Right lobe of liver (tissue), 6 donors: ENCODE measurements at regions not wholly inside any gene's neighbourhood (a gene's known extent, or its start where the extent isn't known, plus 50 kb on each side); places are given as distances from the start of the nearest gene placed in this dataset.

Experiments
- ATAC-seq, 4 donors: fragments of 200-7000 bp; cut with Tn5 transposase; one replicate each; pipeline ENCODE4 v1.9.1; 2020; ENCODE audit warnings: mild to moderate bottlenecking in 4 of 4, moderate library complexity in 4 of 4
- DNase-seq, 3 donors: peaks; one replicate each; pipeline ENCODE4 v3.0.0-alpha.2; 2020
- H3K27ac ChIP-seq, 3 donors: fragments of 200-600 bp; one replicate each; pipeline ENCODE4 v1.8.0; 2022
- H3K27me3 ChIP-seq, 2 donors: fragments of 200-600 bp; one replicate each; pipeline ENCODE4 v1.8.0; 2022
- H3K36me3 ChIP-seq, 4 donors: fragments of 200-600 bp; sonication (generic) in 1 of 4; one replicate each; pipeline versions ENCODE4 v1.5.1 to v1.8.0; 2017 to 2022; ENCODE audit warnings: control low read depth in 1 of 4
- H3K4me1 ChIP-seq, 4 donors: fragments of 200-600 bp; sonication (generic) in 1 of 4; one replicate each; pipeline versions ENCODE4 v1.5.1 to v1.8.0; 2017 to 2022; ENCODE audit warnings: control low read depth in 1 of 4
- H3K4me3 ChIP-seq, 3 donors: fragments of 200-600 bp; one replicate each; pipeline ENCODE4 v1.8.0; 2022
- H3K9me3 ChIP-seq, 4 donors: fragments of 200-600 bp; sonication (generic) in 1 of 4; one replicate each; pipeline versions ENCODE4 v1.5.1 to v1.8.0; 2017 to 2022; ENCODE audit warnings: control low read depth in 1 of 4
- POLR2A ChIP-seq: fragments of 450-650 bp; IDR thresholded peaks from one replicate; pipeline ENCODE4 v1.6.1; 2017; ENCODE audit warnings: antibody characterized with exemption, mild to moderate bottlenecking
- WGBS: methylation state at CpG from one replicate; pipeline ENCODE4 v1.1.6; 2018; ENCODE audit warnings: low coverage, low lambda C conversion rate; ENCODE audit not compliant: insufficient coverage; ENCODE audit errors: missing lambda C conversion rate; 5-methylcytosine and 5-hydroxymethylcytosine counted together
- intact Hi-C, 2 donors: fragments of 100-400 bp; cut with DNase I; formaldehyde crosslinking; loops; one replicate each; pipeline versions ENCODE4 v1.11.2 to v1.14.1; 2022
- TF ChIP-seq, protein P1 (sequence below), 4 donors: fragments of 200-600 bp in 3 of 4; fragments of 450-650 bp in 1 of 4; IDR thresholded peaks; one replicate each; pipeline versions ENCODE4 v1.5.1 to v1.8.0; 2016 to 2022; ENCODE audit warnings: antibody characterized with exemption in 4 of 4, mild to moderate bottlenecking in 2 of 4
- donor health status: DM: no; HTN: yes; CAD: no.
- donor health status: DM: no; HTN: no; CAD: no.
- donor health status: DM: no; HTN: no; CAD: no.
- donor health status: DM: no; HTN: yes; CAD: no.
- donor health status: DM: no; HTN: yes; CAD: no.

DNA sequence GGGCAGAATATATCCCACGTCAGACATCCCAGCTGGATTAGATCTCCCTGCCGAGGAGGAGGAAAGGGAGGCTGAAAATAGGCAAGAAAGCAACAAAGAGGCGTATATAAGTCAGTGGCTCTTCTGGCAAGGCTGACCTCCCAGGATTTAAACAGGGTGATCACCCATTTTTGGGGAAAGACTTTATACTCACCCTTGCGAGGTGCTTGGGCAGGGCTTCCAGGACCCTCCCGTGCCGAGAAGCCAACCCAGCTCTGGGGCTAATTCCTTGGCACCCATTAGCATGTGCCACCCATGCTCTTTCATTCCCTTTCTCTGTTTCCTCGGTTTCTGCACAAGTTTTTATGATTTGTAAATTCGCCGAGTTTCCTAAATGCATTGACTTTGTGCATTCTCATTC is 230.2 kb upstream of the IRX2 start:
- H3K9me3 ChIP-seq = no peaks in the 10 kb centered on the region
- H3K27ac ChIP-seq = no peak overlapping the region
- H3K4me3 ChIP-seq = no peak overlapping the region
- ATAC-seq = no peak
- no peak for DNase-seq
- no peak for TF ChIP-seq POLR2A
- TF ChIP-seq, protein P1, sequence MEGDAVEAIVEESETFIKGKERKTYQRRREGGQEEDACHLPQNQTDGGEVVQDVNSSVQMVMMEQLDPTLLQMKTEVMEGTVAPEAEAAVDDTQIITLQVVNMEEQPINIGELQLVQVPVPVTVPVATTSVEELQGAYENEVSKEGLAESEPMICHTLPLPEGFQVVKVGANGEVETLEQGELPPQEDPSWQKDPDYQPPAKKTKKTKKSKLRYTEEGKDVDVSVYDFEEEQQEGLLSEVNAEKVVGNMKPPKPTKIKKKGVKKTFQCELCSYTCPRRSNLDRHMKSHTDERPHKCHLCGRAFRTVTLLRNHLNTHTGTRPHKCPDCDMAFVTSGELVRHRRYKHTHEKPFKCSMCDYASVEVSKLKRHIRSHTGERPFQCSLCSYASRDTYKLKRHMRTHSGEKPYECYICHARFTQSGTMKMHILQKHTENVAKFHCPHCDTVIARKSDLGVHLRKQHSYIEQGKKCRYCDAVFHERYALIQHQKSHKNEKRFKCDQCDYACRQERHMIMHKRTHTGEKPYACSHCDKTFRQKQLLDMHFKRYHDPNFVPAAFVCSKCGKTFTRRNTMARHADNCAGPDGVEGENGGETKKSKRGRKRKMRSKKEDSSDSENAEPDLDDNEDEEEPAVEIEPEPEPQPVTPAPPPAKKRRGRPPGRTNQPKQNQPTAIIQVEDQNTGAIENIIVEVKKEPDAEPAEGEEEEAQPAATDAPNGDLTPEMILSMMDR (IDR thresholded peaks at IDR 0.05) = no peak
- no peaks in the 10 kb centered on the region for H3K4me1 ChIP-seq
- H3K36me3 ChIP-seq = no peaks in the 10 kb centered on the region
- H3K27me3 ChIP-seq = no peaks in the 10 kb centered on the region
- 39% methylated on average over 9 of the region's 9 CpGs for WGBS
- intact Hi-C loops = no loop called here

DNA sequence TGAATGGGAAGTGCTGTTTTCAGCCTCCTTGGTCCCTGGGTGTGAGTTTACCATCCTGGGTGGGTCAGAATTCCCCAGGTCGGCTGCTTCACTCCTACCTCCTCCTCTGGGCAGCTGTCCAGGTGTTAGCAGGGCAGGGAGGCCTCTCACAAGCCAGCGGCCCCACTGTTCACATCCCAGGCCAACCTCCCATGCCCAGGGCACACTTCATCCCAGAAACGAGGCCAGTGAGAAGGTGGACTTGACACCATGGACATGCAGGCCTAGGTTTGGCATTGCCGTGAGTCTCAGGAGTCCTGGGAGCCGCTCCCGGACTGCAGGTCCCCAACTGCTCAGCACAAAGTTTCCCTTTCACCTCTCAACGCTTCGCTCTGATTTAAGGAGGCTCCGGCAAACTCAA is 229.6 kb upstream of the IRX2 start:
- Histone ChIP-seq H3K36me3 (no peaks in the 10 kb centered on the region), H3K4me1 (no peaks in the 10 kb centered on the region), H3K9me3 (no peaks in the 10 kb centered on the region), H3K27me3 (no peaks in the 10 kb centered on the region), H3K4me3 (no peak overlapping the region), H3K27ac (no peak overlapping the region)
- intact Hi-C loops = no loop called here
- ATAC-seq = no peak
- no peak for DNase-seq
- TF ChIP-seq, protein P1 (IDR thresholded peaks at IDR 0.05) = no peak
- no peak for TF ChIP-seq POLR2A
- 63% methylated on average over 8 of the region's 9 CpGs for WGBS

DNA sequence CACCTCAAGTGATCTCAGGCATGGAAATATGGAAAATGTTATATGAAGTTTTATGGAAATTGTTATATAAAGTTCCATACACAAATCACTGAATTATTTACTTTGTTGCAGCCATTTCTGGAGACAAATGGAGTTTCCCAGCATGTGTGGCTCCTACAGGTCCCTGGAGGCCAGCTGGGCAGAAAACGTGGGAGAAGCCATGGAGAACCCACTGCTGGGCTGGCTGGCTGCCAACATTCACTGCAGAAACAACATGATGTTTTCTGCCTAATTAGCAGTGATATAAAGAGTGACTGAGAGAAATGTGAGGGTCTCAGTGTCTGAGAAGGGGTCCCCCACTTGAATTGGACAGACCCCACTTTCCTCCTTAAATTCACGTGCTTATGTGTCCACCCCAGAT is 208.8 kb upstream of the IRX2 start:
- 14% methylated on average over 2 of the region's 2 CpGs for WGBS
- no peak for TF ChIP-seq POLR2A
- TF ChIP-seq, protein P1 (IDR thresholded peaks at IDR 0.05) = no peak
- Histone ChIP-seq H3K27ac (no peak overlapping the region), H3K9me3 (no peaks in the 10 kb centered on the region), H3K27me3 (no peaks in the 10 kb centered on the region), H3K4me1 (no peaks in the 10 kb centered on the region), H3K36me3 (no peaks in the 10 kb centered on the region), H3K4me3 (no peak overlapping the region)
- DNase-seq = no peak
- ATAC-seq = no peak
- intact Hi-C loops = no loop called here

DNA sequence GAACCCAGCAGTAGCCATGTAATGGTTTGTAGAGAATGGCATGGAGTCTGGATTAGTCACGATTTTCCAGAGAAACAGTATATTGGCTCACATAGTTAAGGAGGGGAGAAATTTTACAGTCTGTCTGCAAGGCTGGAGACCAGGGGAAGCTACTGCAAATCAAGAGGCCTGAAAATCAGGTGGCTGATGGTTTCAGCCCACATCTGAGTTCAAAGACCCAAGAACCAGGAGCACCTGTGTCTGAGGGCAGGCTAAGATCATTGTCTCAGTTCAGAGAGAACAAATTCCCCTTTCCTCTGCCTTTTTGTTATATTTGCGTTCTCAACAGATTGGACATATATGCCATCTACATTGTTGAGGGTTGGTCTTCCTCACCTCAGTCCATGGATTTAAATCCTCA is 207.5 kb upstream of the IRX2 start:
- H3K36me3 ChIP-seq = no peaks in the 10 kb centered on the region
- ATAC-seq (no peak), DNase-seq (no peak)
- intact Hi-C loops = no loop called here
- H3K9me3 ChIP-seq = no peaks in the 10 kb centered on the region
- no peak overlapping the region for H3K27ac ChIP-seq
- whole genome bisulfite sequencing = 20% methylated on average over 2 of the region's 2 CpGs
- no peak overlapping the region for H3K4me3 ChIP-seq
- no peaks in the 10 kb centered on the region for H3K27me3 ChIP-seq
- H3K4me1 ChIP-seq = no peaks in the 10 kb centered on the region
- TF ChIP-seq, protein P1 (IDR thresholded peaks at IDR 0.05) = no peak
- TF ChIP-seq POLR2A = no peak

DNA sequence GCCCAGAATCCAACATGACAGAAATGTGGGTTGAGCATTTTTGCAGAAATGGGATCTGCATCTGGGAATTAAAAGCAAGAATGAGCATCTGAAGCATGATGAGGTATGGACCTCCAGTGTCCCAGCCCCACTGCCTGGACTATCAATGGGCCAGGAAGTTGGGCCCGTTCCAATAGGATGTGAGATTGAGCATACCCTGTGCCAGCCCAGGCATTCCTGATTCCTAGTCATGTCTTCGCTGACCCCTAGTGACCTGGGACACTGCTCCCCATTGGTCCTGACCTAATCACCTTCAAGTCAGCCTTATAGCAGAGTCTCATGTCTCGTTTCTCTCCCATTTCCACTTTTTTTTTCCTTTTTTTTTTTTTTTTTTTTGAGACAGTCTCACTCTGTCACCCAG is 197.4 kb upstream of the IRX2 start:
- H3K9me3 ChIP-seq = no peaks in the 10 kb centered on the region
- ATAC-seq (no peak), DNase-seq (no peak)
- no peaks in the 10 kb centered on the region for H3K27me3 ChIP-seq
- no peaks in the 10 kb centered on the region for H3K4me1 ChIP-seq
- WGBS = 37% methylated on average over 3 of the region's 3 CpGs
- H3K27ac ChIP-seq = no peak overlapping the region
- no peaks in the 10 kb centered on the region for H3K36me3 ChIP-seq
- intact Hi-C loops = no loop called here
- no peak overlapping the region for H3K4me3 ChIP-seq
- no peak for TF ChIP-seq POLR2A
- TF ChIP-seq, protein P1 (IDR thresholded peaks at IDR 0.05) = no peak
